ENCODE measurements at regions not wholly inside any gene's neighbourhood (a gene's known extent, or its start where the extent isn't known, plus 50 kb on each side); places are given as distances from the start of the nearest gene placed in this dataset.

DNA sequence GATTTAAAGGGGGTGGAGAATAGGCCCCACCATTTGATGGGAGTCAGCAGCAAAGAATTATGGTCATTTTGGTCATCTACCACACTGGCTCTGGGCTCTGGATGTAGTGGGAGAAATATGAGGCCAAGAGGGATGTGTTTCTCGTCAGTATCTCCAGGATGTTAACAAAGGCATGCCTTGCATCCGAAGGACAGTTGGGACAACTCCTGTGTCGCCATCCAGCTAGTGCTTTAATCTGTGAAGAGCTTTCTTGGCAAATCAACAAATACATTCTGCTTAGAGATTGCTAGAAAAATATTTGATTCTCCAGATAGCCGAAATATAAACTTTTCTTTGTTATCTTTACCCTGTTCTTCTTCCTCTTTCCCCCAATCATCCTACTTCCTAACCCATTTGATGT lies 287.1 kb upstream of the TNP1 start:
- BruUV-seq (replicated peaks) = no TSS peak
- intact Hi-C loops (cut with micrococcal nuclease; ENCODE audit: unreplicated experiment) (loop anchor here (10.0 kb wide), 1 partner anchor 452 kb away; the partner anchor contains the start of gene IGFBP5), in situ Hi-C loops (cut with HindIII; ENCODE audit: low pct_unique_long_range_greater_than_20kb, low sequenced_read_pairs) (no loop called here)
- Histone ChIP-seq H3K4me3 (ENCODE audit: low read depth in 2 of 2, low read length in 2 of 2) (no peak overlapping the region), H3K27ac (ENCODE audit: low read length) (no peak overlapping the region), H3K27me3 (ENCODE audit: control insufficient read depth, insufficient read depth, low read length) (no peaks in the 10 kb centered on the region), H3K9me3 (ENCODE audit: control insufficient read depth, insufficient read depth, low read depth, low read length) (no peaks in the 10 kb centered on the region), H3K36me3 (ENCODE audit: control insufficient read depth, insufficient read depth, low read length) (no peaks in the 10 kb centered on the region), H3K4me1 (ENCODE audit: control insufficient read depth, insufficient read depth, low read length) (no peaks in the 10 kb centered on the region)
- TF ChIP-seq, protein P1, sequence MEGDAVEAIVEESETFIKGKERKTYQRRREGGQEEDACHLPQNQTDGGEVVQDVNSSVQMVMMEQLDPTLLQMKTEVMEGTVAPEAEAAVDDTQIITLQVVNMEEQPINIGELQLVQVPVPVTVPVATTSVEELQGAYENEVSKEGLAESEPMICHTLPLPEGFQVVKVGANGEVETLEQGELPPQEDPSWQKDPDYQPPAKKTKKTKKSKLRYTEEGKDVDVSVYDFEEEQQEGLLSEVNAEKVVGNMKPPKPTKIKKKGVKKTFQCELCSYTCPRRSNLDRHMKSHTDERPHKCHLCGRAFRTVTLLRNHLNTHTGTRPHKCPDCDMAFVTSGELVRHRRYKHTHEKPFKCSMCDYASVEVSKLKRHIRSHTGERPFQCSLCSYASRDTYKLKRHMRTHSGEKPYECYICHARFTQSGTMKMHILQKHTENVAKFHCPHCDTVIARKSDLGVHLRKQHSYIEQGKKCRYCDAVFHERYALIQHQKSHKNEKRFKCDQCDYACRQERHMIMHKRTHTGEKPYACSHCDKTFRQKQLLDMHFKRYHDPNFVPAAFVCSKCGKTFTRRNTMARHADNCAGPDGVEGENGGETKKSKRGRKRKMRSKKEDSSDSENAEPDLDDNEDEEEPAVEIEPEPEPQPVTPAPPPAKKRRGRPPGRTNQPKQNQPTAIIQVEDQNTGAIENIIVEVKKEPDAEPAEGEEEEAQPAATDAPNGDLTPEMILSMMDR (IDR thresholded peaks at IDR 0.05) = no peak
- TF ChIP-seq TCF7L2 (IDR thresholded peaks at IDR 0.05; ENCODE audit: low read depth, low read length) (no peak), SIN3A (IDR thresholded peaks at IDR 0.05; ENCODE audit: borderline replicate concordance, insufficient read depth, low read depth, low read length) (no peak), POLR2AphosphoS5 (IDR thresholded peaks at IDR 0.05; ENCODE audit: low read depth, low read length) (no peak)
- TF ChIP-seq, protein P2, sequence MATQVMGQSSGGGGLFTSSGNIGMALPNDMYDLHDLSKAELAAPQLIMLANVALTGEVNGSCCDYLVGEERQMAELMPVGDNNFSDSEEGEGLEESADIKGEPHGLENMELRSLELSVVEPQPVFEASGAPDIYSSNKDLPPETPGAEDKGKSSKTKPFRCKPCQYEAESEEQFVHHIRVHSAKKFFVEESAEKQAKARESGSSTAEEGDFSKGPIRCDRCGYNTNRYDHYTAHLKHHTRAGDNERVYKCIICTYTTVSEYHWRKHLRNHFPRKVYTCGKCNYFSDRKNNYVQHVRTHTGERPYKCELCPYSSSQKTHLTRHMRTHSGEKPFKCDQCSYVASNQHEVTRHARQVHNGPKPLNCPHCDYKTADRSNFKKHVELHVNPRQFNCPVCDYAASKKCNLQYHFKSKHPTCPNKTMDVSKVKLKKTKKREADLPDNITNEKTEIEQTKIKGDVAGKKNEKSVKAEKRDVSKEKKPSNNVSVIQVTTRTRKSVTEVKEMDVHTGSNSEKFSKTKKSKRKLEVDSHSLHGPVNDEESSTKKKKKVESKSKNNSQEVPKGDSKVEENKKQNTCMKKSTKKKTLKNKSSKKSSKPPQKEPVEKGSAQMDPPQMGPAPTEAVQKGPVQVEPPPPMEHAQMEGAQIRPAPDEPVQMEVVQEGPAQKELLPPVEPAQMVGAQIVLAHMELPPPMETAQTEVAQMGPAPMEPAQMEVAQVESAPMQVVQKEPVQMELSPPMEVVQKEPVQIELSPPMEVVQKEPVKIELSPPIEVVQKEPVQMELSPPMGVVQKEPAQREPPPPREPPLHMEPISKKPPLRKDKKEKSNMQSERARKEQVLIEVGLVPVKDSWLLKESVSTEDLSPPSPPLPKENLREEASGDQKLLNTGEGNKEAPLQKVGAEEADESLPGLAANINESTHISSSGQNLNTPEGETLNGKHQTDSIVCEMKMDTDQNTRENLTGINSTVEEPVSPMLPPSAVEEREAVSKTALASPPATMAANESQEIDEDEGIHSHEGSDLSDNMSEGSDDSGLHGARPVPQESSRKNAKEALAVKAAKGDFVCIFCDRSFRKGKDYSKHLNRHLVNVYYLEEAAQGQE (IDR thresholded peaks at IDR 0.05; ENCODE audit: insufficient read depth in 1 of 2, low read depth in 2 of 2, low read length in 1 of 2) = no peak
- no peak for ATAC-seq
- ChIA-PET POLR2A (no interaction called here), CTCF (no interaction called here)
- no peak for DNase-seq (ENCODE audit: low read depth, low spot score)

DNA sequence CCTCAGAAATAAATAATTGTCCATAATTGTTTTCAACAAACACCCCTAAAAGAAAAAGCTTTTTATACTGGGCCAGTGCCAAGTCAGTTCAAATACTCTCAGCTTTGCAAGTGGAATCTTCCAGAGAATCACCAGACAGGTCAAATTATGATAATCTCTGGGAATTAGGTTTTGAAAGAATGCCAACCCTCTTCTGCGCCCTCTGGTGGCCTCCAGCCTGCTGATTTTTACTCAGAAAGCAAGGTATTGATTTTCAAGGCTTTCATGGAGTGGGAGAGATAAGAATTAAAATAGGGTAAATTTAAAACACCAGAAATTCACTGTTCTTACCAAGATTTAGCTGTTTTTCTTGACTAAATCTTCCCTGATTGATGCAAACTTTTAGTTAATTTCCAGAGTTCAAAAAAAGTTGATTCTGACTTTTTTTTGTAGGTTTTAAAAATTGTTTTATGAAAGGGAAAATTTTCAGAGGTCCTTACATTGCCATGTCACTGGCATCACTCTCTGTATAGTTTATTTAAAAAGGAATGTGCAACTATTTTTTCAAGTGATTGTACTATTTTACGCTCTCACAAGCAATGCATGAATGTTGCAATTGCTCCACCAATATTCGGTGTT lies 282.9 kb upstream of the TNP1 start:
- H3K27ac ChIP-seq (ENCODE audit: low read length) = no peak overlapping the region
- H3K27me3 ChIP-seq (ENCODE audit: control insufficient read depth, insufficient read depth, low read length) = no peaks in the 10 kb centered on the region
- TF ChIP-seq POLR2AphosphoS5 (IDR thresholded peaks at IDR 0.05; ENCODE audit: low read depth, low read length) (no peak), SIN3A (IDR thresholded peaks at IDR 0.05; ENCODE audit: borderline replicate concordance, insufficient read depth, low read depth, low read length) (no peak)
- TF ChIP-seq, protein P1 (IDR thresholded peaks at IDR 0.05) = peak; percentile 78
- no peak overlapping the region for H3K4me3 ChIP-seq (ENCODE audit: low read depth in 2 of 2, low read length in 2 of 2)
- DNase-seq (ENCODE audit: low read depth, low spot score) (no peak), ATAC-seq (no peak)
- H3K36me3 ChIP-seq (ENCODE audit: control insufficient read depth, insufficient read depth, low read length) = no peaks in the 10 kb centered on the region
- no peaks in the 10 kb centered on the region for H3K9me3 ChIP-seq (ENCODE audit: control insufficient read depth, insufficient read depth, low read depth, low read length)
- no peaks in the 10 kb centered on the region for H3K4me1 ChIP-seq (ENCODE audit: control insufficient read depth, insufficient read depth, low read length)
- POLR2A ChIA-PET = no interaction called here
- in situ Hi-C loops (cut with HindIII; ENCODE audit: low pct_unique_long_range_greater_than_20kb, low sequenced_read_pairs) = no loop called here
- CTCF ChIA-PET = no interaction called here
- no TSS peak for BruUV-seq (replicated peaks)
- intact Hi-C loops (cut with micrococcal nuclease; ENCODE audit: unreplicated experiment) = loop anchor here (10.0 kb wide), 1 partner anchor 448 kb away; the partner anchor contains the start of gene IGFBP5

All from Panc1 (cell line).